Ascending aorta (tissue), 2 donors: ENCODE measurements at regions not wholly inside any gene's neighbourhood (a gene's known extent, or its start where the extent isn't known, plus 50 kb on each side); places are given as distances from the start of the nearest gene placed in this dataset.

ENCODE experiments used
- DNase-seq, 2 donors: peaks; one replicate each; pipeline ENCODE4 v3.0.0-alpha.2; 2019; ENCODE audit warnings: low spot score in 2 of 2
- H3K27ac ChIP-seq, 2 donors: fragments of 200-600 bp; sonication (generic); one replicate each; pipeline ENCODE4 v1.5.1; 2016 to 2017; ENCODE audit warnings: mild to moderate bottlenecking in 1 of 2
- H3K27me3 ChIP-seq: fragments of 200-600 bp; sonication (generic); one replicate; pipeline ENCODE4 v1.5.1; 2017
- H3K36me3 ChIP-seq, 2 donors: fragments of 200-600 bp; sonication (generic); one replicate each; pipeline ENCODE4 v1.5.1; 2016
- H3K4me1 ChIP-seq, 2 donors: fragments of 200-600 bp; sonication (generic); one replicate each; pipeline ENCODE4 v1.5.1; 2016 to 2017; ENCODE audit warnings: mild to moderate bottlenecking in 1 of 2
- H3K4me3 ChIP-seq, 2 donors: fragments of 200-600 bp; sonication (generic); one replicate each; pipeline ENCODE4 v1.5.1; 2016 to 2017; ENCODE audit warnings: mild to moderate bottlenecking in 1 of 2
- H3K9me3 ChIP-seq, 2 donors: fragments of 200-600 bp; sonication (generic); one replicate each; pipeline ENCODE4 v1.5.1; 2016
- CTCF ChIP-seq, 3 experiments: fragments of 200-600 bp in 2 of 3; fragments of 450-650 bp in 1 of 3; sonication (generic) in 2 of 3; IDR thresholded peaks; one replicate each; pipeline ENCODE4 v1.5.1; 2016 to 2019; ENCODE audit warnings: antibody characterized with exemption in 3 of 3, mild to moderate bottlenecking in 1 of 3, moderate library complexity in 1 of 3
- intact Hi-C: fragments of 100-400 bp; cut with DNase I; formaldehyde crosslinking; loops from one replicate; pipeline ENCODE4 v1.15.1; 2023

GRCh38 chr4:60019180-60019579 lies 1180.9 kb upstream of the ADGRL3 start:
- H3K27me3 ChIP-seq, result no peaks in the 10 kb centered on the region
- no peak for DNase-seq
- H3K4me1 ChIP-seq, result no peaks in the 10 kb centered on the region
- TF ChIP-seq CTCF (IDR thresholded peaks at IDR 0.05), result no peak
- no peaks in the 10 kb centered on the region for H3K9me3 ChIP-seq
- no peaks in the 10 kb centered on the region for H3K36me3 ChIP-seq
- no peak overlapping the region for H3K4me3 ChIP-seq
- no peak overlapping the region for H3K27ac ChIP-seq
- intact Hi-C loops, result no loop called here

GRCh38 chr4:60019946-60020345 lies 1180.2 kb upstream of the ADGRL3 start:
- Histone ChIP-seq H3K9me3 (no peaks in the 10 kb centered on the region), H3K36me3 (no peaks in the 10 kb centered on the region), H3K4me1 (no peaks in the 10 kb centered on the region), H3K27ac (no peak overlapping the region), H3K27me3 (no peaks in the 10 kb centered on the region), H3K4me3 (no peak overlapping the region)
- intact Hi-C loops, result no loop called here
- DNase-seq, result no peak
- TF ChIP-seq CTCF (IDR thresholded peaks at IDR 0.05), result no peak

- no peak for DNase-seq
- no peaks in the 10 kb centered on the region for H3K27me3 ChIP-seq
- no peaks in the 10 kb centered on the region for H3K9me3 ChIP-seq
- intact Hi-C loops, result no loop called here
- no peak overlapping the region for H3K27ac ChIP-seq
- no peaks in the 10 kb centered on the region for H3K36me3 ChIP-seq
- H3K4me1 ChIP-seq, result no peaks in the 10 kb centered on the region
- no peak for TF ChIP-seq CTCF (IDR thresholded peaks at IDR 0.05)
- H3K4me3 ChIP-seq, result no peak overlapping the region
Observed at GRCh38 chr4:60020389-60020788, 1179.7 kb upstream of the ADGRL3 start.

GRCh38 chr4:60033826-60034225 lies 1166.3 kb upstream of the ADGRL3 start:
- H3K4me3 ChIP-seq, result no peak overlapping the region
- no peaks in the 10 kb centered on the region for H3K4me1 ChIP-seq
- H3K36me3 ChIP-seq, result no peaks in the 10 kb centered on the region
- intact Hi-C loops, result no loop called here
- TF ChIP-seq CTCF (IDR thresholded peaks at IDR 0.05), result no peak
- H3K27ac ChIP-seq, result no peak overlapping the region
- no peaks in the 10 kb centered on the region for H3K9me3 ChIP-seq
- no peaks in the 10 kb centered on the region for H3K27me3 ChIP-seq
- DNase-seq, result no peak

GRCh38 chr4:60034361-60034760 lies 1165.8 kb upstream of the ADGRL3 start:
- no peaks in the 10 kb centered on the region for H3K27me3 ChIP-seq
- H3K36me3 ChIP-seq, result no peaks in the 10 kb centered on the region
- no peak for TF ChIP-seq CTCF (IDR thresholded peaks at IDR 0.05)
- no peak for DNase-seq
- no peak overlapping the region for H3K4me3 ChIP-seq
- H3K27ac ChIP-seq, result no peak overlapping the region
- H3K9me3 ChIP-seq, result no peaks in the 10 kb centered on the region
- intact Hi-C loops, result no loop called here
- H3K4me1 ChIP-seq, result no peaks in the 10 kb centered on the region

- intact Hi-C loops, result no loop called here
- no peaks in the 10 kb centered on the region for H3K27me3 ChIP-seq
- no peak overlapping the region for H3K4me3 ChIP-seq
Observed at GRCh38 chr4:60039908-60040307, 1160.2 kb upstream of the ADGRL3 start.

More at GRCh38 chr4:60039908-60040307, 1160.2 kb upstream of the ADGRL3 start:
- Histone ChIP-seq H3K9me3 (no peaks in the 10 kb centered on the region), H3K4me1 (no peaks in the 10 kb centered on the region), H3K27ac (no peak overlapping the region), H3K36me3 (no peaks in the 10 kb centered on the region)
- DNase-seq, result no peak
- no peak for TF ChIP-seq CTCF (IDR thresholded peaks at IDR 0.05)
